ENCODE measurements at regions not wholly inside any gene's neighbourhood (a gene's known extent, or its start where the extent isn't known, plus 50 kb on each side); places are given as distances from the start of the nearest gene placed in this dataset.

DNA sequence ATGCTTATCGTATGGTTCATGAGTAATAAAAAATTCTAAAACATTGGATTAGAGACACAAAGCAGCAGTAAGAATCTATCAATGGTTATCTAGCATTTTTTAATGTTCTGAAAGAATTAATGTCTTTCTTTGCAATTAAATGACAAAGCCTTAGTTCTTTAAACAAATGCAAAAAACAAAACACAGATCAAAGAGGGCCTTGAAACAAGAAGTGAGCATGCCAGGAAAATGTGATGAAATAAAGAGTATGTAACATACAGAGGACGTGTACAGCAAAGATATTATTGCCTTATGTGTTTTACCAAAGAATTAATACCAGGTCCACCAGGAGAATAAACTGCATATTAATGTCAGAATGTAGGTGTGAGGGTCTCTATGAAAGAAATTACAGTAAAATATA is 812.3 kb upstream of the GRAMD2B start:
- intact Hi-C loops (cut with micrococcal nuclease; ENCODE audit: unreplicated experiment) = no loop called here
- CTCF ChIA-PET = no interaction called here
- Histone ChIP-seq H3K4me3 (ENCODE audit: low read depth in 2 of 2, low read length in 2 of 2) (no peak overlapping the region), H3K4me1 (ENCODE audit: control insufficient read depth, insufficient read depth, low read length) (no peaks in the 10 kb centered on the region), H3K9me3 (ENCODE audit: control insufficient read depth, insufficient read depth, low read depth, low read length) (no peaks in the 10 kb centered on the region), H3K27ac (ENCODE audit: low read length) (peak overlapping the region; percentile 10; the same call in 1 of the 2 replicates), H3K36me3 (ENCODE audit: control insufficient read depth, insufficient read depth, low read length) (no peaks in the 10 kb centered on the region), H3K27me3 (ENCODE audit: control insufficient read depth, insufficient read depth, low read length) (no peaks in the 10 kb centered on the region)
- ATAC-seq (no peak), DNase-seq (ENCODE audit: low read depth, low spot score) (no peak)
- TF ChIP-seq CTCF (IDR thresholded peaks at IDR 0.05) (no peak), TCF7L2 (IDR thresholded peaks at IDR 0.05; ENCODE audit: low read depth, low read length) (no peak), SIN3A (IDR thresholded peaks at IDR 0.05; ENCODE audit: borderline replicate concordance, insufficient read depth, low read depth, low read length) (no peak), POLR2AphosphoS5 (IDR thresholded peaks at IDR 0.05; ENCODE audit: low read depth, low read length) (no peak)
- TF ChIP-seq, protein P1, sequence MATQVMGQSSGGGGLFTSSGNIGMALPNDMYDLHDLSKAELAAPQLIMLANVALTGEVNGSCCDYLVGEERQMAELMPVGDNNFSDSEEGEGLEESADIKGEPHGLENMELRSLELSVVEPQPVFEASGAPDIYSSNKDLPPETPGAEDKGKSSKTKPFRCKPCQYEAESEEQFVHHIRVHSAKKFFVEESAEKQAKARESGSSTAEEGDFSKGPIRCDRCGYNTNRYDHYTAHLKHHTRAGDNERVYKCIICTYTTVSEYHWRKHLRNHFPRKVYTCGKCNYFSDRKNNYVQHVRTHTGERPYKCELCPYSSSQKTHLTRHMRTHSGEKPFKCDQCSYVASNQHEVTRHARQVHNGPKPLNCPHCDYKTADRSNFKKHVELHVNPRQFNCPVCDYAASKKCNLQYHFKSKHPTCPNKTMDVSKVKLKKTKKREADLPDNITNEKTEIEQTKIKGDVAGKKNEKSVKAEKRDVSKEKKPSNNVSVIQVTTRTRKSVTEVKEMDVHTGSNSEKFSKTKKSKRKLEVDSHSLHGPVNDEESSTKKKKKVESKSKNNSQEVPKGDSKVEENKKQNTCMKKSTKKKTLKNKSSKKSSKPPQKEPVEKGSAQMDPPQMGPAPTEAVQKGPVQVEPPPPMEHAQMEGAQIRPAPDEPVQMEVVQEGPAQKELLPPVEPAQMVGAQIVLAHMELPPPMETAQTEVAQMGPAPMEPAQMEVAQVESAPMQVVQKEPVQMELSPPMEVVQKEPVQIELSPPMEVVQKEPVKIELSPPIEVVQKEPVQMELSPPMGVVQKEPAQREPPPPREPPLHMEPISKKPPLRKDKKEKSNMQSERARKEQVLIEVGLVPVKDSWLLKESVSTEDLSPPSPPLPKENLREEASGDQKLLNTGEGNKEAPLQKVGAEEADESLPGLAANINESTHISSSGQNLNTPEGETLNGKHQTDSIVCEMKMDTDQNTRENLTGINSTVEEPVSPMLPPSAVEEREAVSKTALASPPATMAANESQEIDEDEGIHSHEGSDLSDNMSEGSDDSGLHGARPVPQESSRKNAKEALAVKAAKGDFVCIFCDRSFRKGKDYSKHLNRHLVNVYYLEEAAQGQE (IDR thresholded peaks at IDR 0.05; ENCODE audit: insufficient read depth in 1 of 2, low read depth in 2 of 2, low read length in 1 of 2) = no peak
- in situ Hi-C loops (cut with HindIII; ENCODE audit: low pct_unique_long_range_greater_than_20kb, low sequenced_read_pairs) = no loop called here
- POLR2A ChIA-PET = no interaction called here
- BruUV-seq (replicated peaks) = no TSS peak

- Histone ChIP-seq H3K4me1 (ENCODE audit: control insufficient read depth, insufficient read depth, low read length) (no peaks in the 10 kb centered on the region), H3K27ac (ENCODE audit: low read length) (no peak overlapping the region; the same call in 1 of the 2 replicates), H3K27me3 (ENCODE audit: control insufficient read depth, insufficient read depth, low read length) (no peaks in the 10 kb centered on the region), H3K9me3 (ENCODE audit: control insufficient read depth, insufficient read depth, low read depth, low read length) (no peaks in the 10 kb centered on the region), H3K4me3 (ENCODE audit: low read depth in 2 of 2, low read length in 2 of 2) (no peak overlapping the region), H3K36me3 (ENCODE audit: control insufficient read depth, insufficient read depth, low read length) (no peaks in the 10 kb centered on the region)
- CTCF ChIA-PET = interaction anchor here (0.6 kb wide), 1 partner anchor 992 kb away, joined by 7 read pairs; no protein-coding TSS in a partner anchor
- TF ChIP-seq TCF7L2 (IDR thresholded peaks at IDR 0.05; ENCODE audit: low read depth, low read length) (no peak), POLR2AphosphoS5 (IDR thresholded peaks at IDR 0.05; ENCODE audit: low read depth, low read length) (no peak), SIN3A (IDR thresholded peaks at IDR 0.05; ENCODE audit: borderline replicate concordance, insufficient read depth, low read depth, low read length) (no peak), CTCF (IDR thresholded peaks at IDR 0.05) (no peak)
- TF ChIP-seq, protein P1 (IDR thresholded peaks at IDR 0.05; ENCODE audit: insufficient read depth in 1 of 2, low read depth in 2 of 2, low read length in 1 of 2) = no peak
- POLR2A ChIA-PET = no interaction called here
- in situ Hi-C loops (cut with HindIII; ENCODE audit: low pct_unique_long_range_greater_than_20kb, low sequenced_read_pairs) = no loop called here
- ATAC-seq = no peak
- no peak for DNase-seq (ENCODE audit: low read depth, low spot score)
- intact Hi-C loops (cut with micrococcal nuclease; ENCODE audit: unreplicated experiment) = no loop called here
- BruUV-seq (replicated peaks) = no TSS peak
These were observed 811.7 kb upstream of the GRAMD2B start for GRCh38 chr5:125611541-125611940.
